K562 (cell line): ENCODE measurements at regions not wholly inside any gene's neighbourhood (a gene's known extent, or its start where the extent isn't known, plus 50 kb on each side); places are given as distances from the start of the nearest gene placed in this dataset.

Source experiments
- ATAC-seq: fragments of 200-7000 bp; cut with Tn5 transposase; 3 replicates; pipeline ENCODE4 v1.9.1; 2020; ENCODE audit warnings: moderate library complexity
- BruUV-seq: library from RNA; stranded (reverse); fragments of 400-500 nt; replicated peaks from 2 replicates; lab custom pipeline; 2021; lab: Mats Ljungman, UMichigan
- CTCF ChIA-PET: fragments of 300-600 bp; formaldehyde crosslinking; extraction: SDS; loops from one replicate; lab custom pipeline; 2021; ENCODE audit warnings: low intra/inter-chr PET ratio; lab: Yijun Ruan, JAX
- POLR2A ChIA-PET: fragments of 300-600, 350-650 bp; sonication (Branson Sonifier 250); formaldehyde crosslinking; extraction: SDS; loops from one replicate; lab custom pipeline; 2021; ENCODE audit warnings: antibody characterized with exemption, inconsistent platforms; lab: Yijun Ruan, JAX
- DNase-seq, 4 experiments: peaks; one replicate each; pipeline versions ENCODE4 v3.0.0 to v3.0.0-alpha.2; 2011 to 2018; ENCODE audit warnings: low spot score in 3 of 4, mixed read lengths in 3 of 4; ENCODE audit errors: extremely low read depth in 1 of 4
- FAIRE-seq: peaks from 2 replicates; lab custom pipeline; 2011; peaks lifted over from hg19 to GRCh38; lab: Jason Lieb, UNC
- H2AFZ ChIP-seq: 2 replicates; pipeline ENCODE4 v1.6.0; 2011; ENCODE audit warnings: low read depth, low read length, control low read depth, inconsistent platforms
- H3K27ac ChIP-seq: fragments of 200-600 bp; 3 replicates; pipeline ENCODE4 v1.8.0; 2011; ENCODE audit warnings: low read depth, mild to moderate bottlenecking, control low read depth, inconsistent platforms, low read length, moderate library complexity, mixed read lengths; ENCODE audit errors: extremely low read depth
- H3K27me3 ChIP-seq, 2 experiments: fragments of 300-600 bp in 1 of 2; 2 replicates in 1 of 2; 3 replicates in 1 of 2; pipeline versions ENCODE4 v1.6.0 to v1.8.0; 2011; ENCODE audit warnings: inconsistent platforms in 2 of 2, low read length in 2 of 2, mild to moderate bottlenecking in 1 of 2, mixed read lengths in 1 of 2, moderate library complexity in 1 of 2; ENCODE audit not compliant: control insufficient read depth in 2 of 2, insufficient read depth in 2 of 2
- H3K36me3 ChIP-seq: fragments of 300-600 bp; 3 replicates; pipeline ENCODE4 v1.8.0; 2011; ENCODE audit warnings: mild to moderate bottlenecking, low read length, inconsistent platforms; ENCODE audit not compliant: control insufficient read depth, insufficient read depth
- H3K4me1 ChIP-seq, 2 experiments: fragments of 200-600 bp in 1 of 2; replicated peaks in 1 of 2; 2 replicates in 1 of 2; 3 replicates in 1 of 2; pipeline versions ENCODE4 v1.5.1 to v1.8.0; 2011; ENCODE audit warnings: inconsistent platforms in 2 of 2, low read length in 2 of 2, mild to moderate bottlenecking in 1 of 2, mixed read lengths in 1 of 2, moderate library complexity in 1 of 2; ENCODE audit not compliant: control insufficient read depth in 2 of 2, insufficient read depth in 2 of 2
- H3K4me2 ChIP-seq: 2 replicates; pipeline ENCODE4 v1.6.1; 2011; ENCODE audit warnings: low read length, control low read depth, inconsistent platforms, mixed read lengths; ENCODE audit not compliant: insufficient read depth
- H3K4me3 ChIP-seq: fragments of 200-600 bp; sonication (generic), shearing (Covaris generic); 2 replicates; pipeline ENCODE4 v1.5.1; 2016; ENCODE audit warnings: control low read depth, inconsistent platforms
- H3K79me2 ChIP-seq: fragments of 200-600 bp; 3 replicates; pipeline ENCODE4 v1.8.0; 2011; ENCODE audit warnings: low read length, inconsistent platforms; ENCODE audit not compliant: control insufficient read depth, insufficient read depth
- H3K9ac ChIP-seq, 2 experiments: 2 replicates each; pipeline versions ENCODE4 v1.6.0 to v1.6.1; 2011; ENCODE audit warnings: low read depth in 2 of 2, low read length in 2 of 2, control low read depth in 1 of 2, inconsistent platforms in 1 of 2, mild to moderate bottlenecking in 1 of 2, mixed read lengths in 1 of 2; ENCODE audit not compliant: insufficient read depth in 1 of 2
- H3K9me1 ChIP-seq: one replicate; pipeline ENCODE4 v1.6.0; 2011; ENCODE audit warnings: inconsistent platforms, mild to moderate bottlenecking, low read length, moderate library complexity; ENCODE audit not compliant: control insufficient read depth, insufficient read depth
- H3K9me3 ChIP-seq: replicated peaks from 2 replicates; pipeline ENCODE4 v1.5.1; 2011; ENCODE audit warnings: low read depth, low read length, inconsistent platforms; ENCODE audit not compliant: control insufficient read depth, insufficient read depth
- H4K20me1 ChIP-seq: replicated peaks from 2 replicates; pipeline ENCODE4 v1.6.1; 2011; ENCODE audit warnings: low read length, inconsistent platforms, mixed read lengths; ENCODE audit not compliant: control insufficient read depth, insufficient read depth
- RAD21 ChIP-seq, 2 experiments: fragments of 250-450 bp in 1 of 2; fragments of 450-650 bp in 1 of 2; sonication (Bioruptor Pico) in 1 of 2; formaldehyde crosslinking in 1 of 2; IDR thresholded peaks in 1 of 2; conservative IDR thresholded peaks in 1 of 2; 2 replicates each; pipeline versions ENCODE4 v1.4.0 to v1.8.0; 2020 to 2022; ENCODE audit warnings: mild to moderate bottlenecking in 2 of 2, moderate library complexity in 1 of 2
- SMC3 ChIP-seq: conservative IDR thresholded peaks from 2 replicates; pipeline ENCODE4 v1.6.1; 2011; ENCODE audit warnings: low read depth, low read length, improper control_type of control experiment; ENCODE audit not compliant: insufficient read depth
- ZC3H4 ChIP-seq: sonication (generic); formaldehyde crosslinking; IDR thresholded peaks from 2 replicates; pipeline ENCODE4 v1.9.0; 2021; ENCODE audit warnings: missing genetic modification reagents, borderline replicate concordance
- WGBS: fragments of 100-300 bp; shearing (Covaris generic); methylation state at CpG from one replicate; pipeline ENCODE4 v1.1.6; 2016; ENCODE audit warnings: low coverage, mixed read lengths; ENCODE audit not compliant: insufficient coverage; ENCODE audit errors: missing lambda C conversion rate; 5-methylcytosine and 5-hydroxymethylcytosine counted together
- in situ Hi-C: fragments of 300-500 bp; cut with MboI; formaldehyde crosslinking; loops from 4 replicates; pipeline ENCODE4 v1.15.0; 2018; ENCODE audit warnings: inconsistent platforms, mixed read lengths
- intact Hi-C: fragments of 100-400 bp; cut with micrococcal nuclease; formaldehyde crosslinking; loops from 2 replicates; pipeline ENCODE4 v1.14.2; 2022
- TF ChIP-seq, protein P1 (sequence below), 3 experiments: IDR thresholded peaks in 2 of 3; conservative IDR thresholded peaks in 1 of 3; 2 replicates each; pipeline ENCODE4 v1.5.1; 2011 to 2012; ENCODE audit warnings: low read length in 3 of 3, mild to moderate bottlenecking in 3 of 3, control low read depth in 2 of 3, improper control_type of control experiment in 1 of 3, inconsistent platforms in 1 of 3, low read depth in 1 of 3, mixed read lengths in 1 of 3, moderate library complexity in 1 of 3; ENCODE audit not compliant: insufficient read depth in 2 of 3

- Histone ChIP-seq H3K9me1 (no peaks in the 10 kb centered on the region), H3K9ac (no peak overlapping the region), H4K20me1 (no peaks in the 10 kb centered on the region), H2AFZ (no peak overlapping the region), H3K4me3 (no peak overlapping the region), H3K4me2 (no peak overlapping the region), H3K36me3 (no peaks in the 10 kb centered on the region), H3K27ac (no peak overlapping the region)
- POLR2A ChIA-PET: no interaction called here
- DNase-seq (peak; percentile 4 to 37 (median 12)), FAIRE-seq (peak; percentile 15)
- intact Hi-C loops: loop anchor here (2.0 to 5.0 kb wide), 2 partner anchors 404 to 534 kb away; no protein-coding TSS in a partner anchor
- CTCF ChIA-PET: no interaction called here
- no TSS peak for BruUV-seq
- TF ChIP-seq RAD21 (CRISPR knock-in tag; conservative IDR thresholded peaks at IDR 0.05 in 1 of 2, IDR thresholded peaks at IDR 0.05 in 1 of 2): peak; percentile 10 to 57; a peak in 2 of 4 replicates
- TF ChIP-seq, protein P1, sequence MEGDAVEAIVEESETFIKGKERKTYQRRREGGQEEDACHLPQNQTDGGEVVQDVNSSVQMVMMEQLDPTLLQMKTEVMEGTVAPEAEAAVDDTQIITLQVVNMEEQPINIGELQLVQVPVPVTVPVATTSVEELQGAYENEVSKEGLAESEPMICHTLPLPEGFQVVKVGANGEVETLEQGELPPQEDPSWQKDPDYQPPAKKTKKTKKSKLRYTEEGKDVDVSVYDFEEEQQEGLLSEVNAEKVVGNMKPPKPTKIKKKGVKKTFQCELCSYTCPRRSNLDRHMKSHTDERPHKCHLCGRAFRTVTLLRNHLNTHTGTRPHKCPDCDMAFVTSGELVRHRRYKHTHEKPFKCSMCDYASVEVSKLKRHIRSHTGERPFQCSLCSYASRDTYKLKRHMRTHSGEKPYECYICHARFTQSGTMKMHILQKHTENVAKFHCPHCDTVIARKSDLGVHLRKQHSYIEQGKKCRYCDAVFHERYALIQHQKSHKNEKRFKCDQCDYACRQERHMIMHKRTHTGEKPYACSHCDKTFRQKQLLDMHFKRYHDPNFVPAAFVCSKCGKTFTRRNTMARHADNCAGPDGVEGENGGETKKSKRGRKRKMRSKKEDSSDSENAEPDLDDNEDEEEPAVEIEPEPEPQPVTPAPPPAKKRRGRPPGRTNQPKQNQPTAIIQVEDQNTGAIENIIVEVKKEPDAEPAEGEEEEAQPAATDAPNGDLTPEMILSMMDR (IDR thresholded peaks at IDR 0.05 in 2 of 3, conservative IDR thresholded peaks at IDR 0.05 in 1 of 3; ENCODE audit: insufficient read depth in 2 of 3, low read depth in 1 of 3, low read length in 3 of 3): peak; percentile 33 to 59 (median 55); a peak in 5 of 6 replicates
- no peak for TF ChIP-seq ZC3H4 (CRISPR knock-in tag)
- peak; percentile 57 for TF ChIP-seq SMC3
- TF ChIP-seq, all 486 proteins: peak for 3
- no peaks in the 10 kb centered on the region for H3K4me1 ChIP-seq
- H3K9me3 ChIP-seq: no peaks in the 10 kb centered on the region
- ATAC-seq: no peak
- in situ Hi-C loops: loop anchor here (25.0 kb wide), 1 partner anchor 524 kb away; no protein-coding TSS in a partner anchor
- WGBS: 4% methylated on average over 5 of the region's 5 CpGs
- no peaks in the 10 kb centered on the region for H3K27me3 ChIP-seq
- H3K79me2 ChIP-seq: no peaks in the 10 kb centered on the region
Observed at GRCh38 chrX:27186671-27187070, 276.5 kb downstream of the PPP4R3C start.
